ENCODE measurements at regions not wholly inside any gene's neighbourhood (a gene's known extent, or its start where the extent isn't known, plus 50 kb on each side); places are given as distances from the start of the nearest gene placed in this dataset.

GRCh38 chr5:87594566-87594965 is 181.8 kb upstream of the CCNH start:
- H3K4me2 ChIP-seq (ENCODE audit: low read length): no peak overlapping the region
- no peak for TF ChIP-seq TAF1 (IDR thresholded peaks at IDR 0.05; ENCODE audit: low read depth)
- TF ChIP-seq SMC3 (conservative IDR thresholded peaks at IDR 0.05; ENCODE audit: poor library complexity): no peak
- TF ChIP-seq POLR2AphosphoS5 (IDR thresholded peaks at IDR 0.05): no peak
- no peak for TF ChIP-seq EP300 (conservative IDR thresholded peaks at IDR 0.05; ENCODE audit: poor library complexity, severe bottlenecking)
- TF ChIP-seq EZH2 (IDR thresholded peaks at IDR 0.05; ENCODE audit: borderline replicate concordance, insufficient read depth, low read length, poor library complexity, severe bottlenecking): no peak
- TF ChIP-seq CTCF (IDR thresholded peaks at IDR 0.05; ENCODE audit: poor library complexity, severe bottlenecking): no peak
- TF ChIP-seq MXI1 (conservative IDR thresholded peaks at IDR 0.05; ENCODE audit: poor library complexity, severe bottlenecking): no peak
- TF ChIP-seq REST (IDR thresholded peaks at IDR 0.05; ENCODE audit: borderline replicate concordance): no peak
- no peak for TF ChIP-seq RAD21 (conservative IDR thresholded peaks at IDR 0.05)
- no peaks in the 10 kb centered on the region for H3K36me3 ChIP-seq (ENCODE audit: insufficient read depth, low read length)
- no peak overlapping the region for H3K4me3 ChIP-seq (ENCODE audit: low read length)
- no peaks in the 10 kb centered on the region for H4K20me1 ChIP-seq (ENCODE audit: insufficient read depth)
- H3K9ac ChIP-seq (ENCODE audit: low read length): no peak overlapping the region
- no peaks in the 10 kb centered on the region for H3K79me2 ChIP-seq (replicated peaks; ENCODE audit: insufficient read depth, low read length)
- H3F3A ChIP-seq (ENCODE audit: insufficient read depth, low read length, poor library complexity, severe bottlenecking): no peaks in the 10 kb centered on the region
- H3K9me3 ChIP-seq (ENCODE audit: low read length): no peaks in the 10 kb centered on the region
- H3K27me3 ChIP-seq (ENCODE audit: insufficient read depth, low read depth, low read length): no peaks in the 10 kb centered on the region
- no peaks in the 10 kb centered on the region for H3K9me2 ChIP-seq (ENCODE audit: insufficient read depth, low read length)
- H2AFZ ChIP-seq (ENCODE audit: low read depth, low read length): no peak overlapping the region
- no peak overlapping the region for H3K27ac ChIP-seq (ENCODE audit: low read length)

GRCh38 chr5:87589587-87589986 is 176.9 kb upstream of the CCNH start:
- H4K20me1 ChIP-seq (ENCODE audit: insufficient read depth): no peaks in the 10 kb centered on the region
- no peaks in the 10 kb centered on the region for H3K9me3 ChIP-seq (ENCODE audit: low read length)
- no peak overlapping the region for H3K27ac ChIP-seq (ENCODE audit: low read length)
- no peaks in the 10 kb centered on the region for H3K27me3 ChIP-seq (ENCODE audit: insufficient read depth, low read depth, low read length)
- H3K79me2 ChIP-seq (replicated peaks; ENCODE audit: insufficient read depth, low read length): no peaks in the 10 kb centered on the region
- no peaks in the 10 kb centered on the region for H3K9me2 ChIP-seq (ENCODE audit: insufficient read depth, low read length)
- H3K4me3 ChIP-seq (ENCODE audit: low read length): no peak overlapping the region
- TF ChIP-seq EZH2 (IDR thresholded peaks at IDR 0.05; ENCODE audit: borderline replicate concordance, insufficient read depth, low read length, poor library complexity, severe bottlenecking): no peak
- TF ChIP-seq REST (IDR thresholded peaks at IDR 0.05; ENCODE audit: borderline replicate concordance): no peak
- no peak for TF ChIP-seq MXI1 (conservative IDR thresholded peaks at IDR 0.05; ENCODE audit: poor library complexity, severe bottlenecking)
- TF ChIP-seq TAF1 (IDR thresholded peaks at IDR 0.05; ENCODE audit: low read depth): no peak
- no peak for TF ChIP-seq POLR2AphosphoS5 (IDR thresholded peaks at IDR 0.05)
- no peak for TF ChIP-seq CTCF (IDR thresholded peaks at IDR 0.05; ENCODE audit: poor library complexity, severe bottlenecking)
- no peak for TF ChIP-seq EP300 (conservative IDR thresholded peaks at IDR 0.05; ENCODE audit: poor library complexity, severe bottlenecking)
- no peak for TF ChIP-seq RAD21 (conservative IDR thresholded peaks at IDR 0.05)
- no peak for TF ChIP-seq SMC3 (conservative IDR thresholded peaks at IDR 0.05; ENCODE audit: poor library complexity)
- no peaks in the 10 kb centered on the region for H3K36me3 ChIP-seq (ENCODE audit: insufficient read depth, low read length)
- no peaks in the 10 kb centered on the region for H3F3A ChIP-seq (ENCODE audit: insufficient read depth, low read length, poor library complexity, severe bottlenecking)
- H2AFZ ChIP-seq (ENCODE audit: low read depth, low read length): no peak overlapping the region
- no peak overlapping the region for H3K9ac ChIP-seq (ENCODE audit: low read length)
- H3K4me2 ChIP-seq (ENCODE audit: low read length): no peak overlapping the region

All from neural cell (in vitro differentiated cells).